ENCODE measurements at regions not wholly inside any gene's neighbourhood (a gene's known extent, or its start where the extent isn't known, plus 50 kb on each side); places are given as distances from the start of the nearest gene placed in this dataset.

GRCh38 chr13:63161219-63161618 is 1745.6 kb upstream of the PCDH20 start:
- no peak for DNase-seq (ENCODE audit: low read depth, low spot score)
- Histone ChIP-seq H3K27me3 (ENCODE audit: insufficient read depth, insufficient read length) (no peaks in the 10 kb centered on the region), H3K36me3 (ENCODE audit: insufficient read depth, insufficient read length, low read length) (no peaks in the 10 kb centered on the region), H3K4me3 (ENCODE audit: insufficient read length, low read depth) (no peak overlapping the region), H3K9ac (ENCODE audit: insufficient read length, low read depth) (no peak overlapping the region), H3K4me1 (ENCODE audit: insufficient read depth, insufficient read length) (no peaks in the 10 kb centered on the region), H3K9me3 (ENCODE audit: insufficient read depth, low read length) (no peaks in the 10 kb centered on the region)
- TF ChIP-seq SUZ12 (IDR thresholded peaks at IDR 0.05; ENCODE audit: extremely low read depth, insufficient read depth, insufficient read length) (no peak), YY1 (IDR thresholded peaks at IDR 0.05; ENCODE audit: insufficient read depth, insufficient read length) (no peak), ZNF274 (IDR thresholded peaks at IDR 0.05; ENCODE audit: low read depth, low read length) (no peak)

GRCh38 chr13:63156816-63157215 is 1741.2 kb upstream of the PCDH20 start:
- Histone ChIP-seq H3K4me3 (ENCODE audit: insufficient read length, low read depth) (no peak overlapping the region), H3K27me3 (ENCODE audit: insufficient read depth, insufficient read length) (no peaks in the 10 kb centered on the region), H3K9me3 (ENCODE audit: insufficient read depth, low read length) (no peaks in the 10 kb centered on the region), H3K36me3 (ENCODE audit: insufficient read depth, insufficient read length, low read length) (no peaks in the 10 kb centered on the region), H3K4me1 (ENCODE audit: insufficient read depth, insufficient read length) (no peaks in the 10 kb centered on the region), H3K9ac (ENCODE audit: insufficient read length, low read depth) (no peak overlapping the region)
- TF ChIP-seq SUZ12 (IDR thresholded peaks at IDR 0.05; ENCODE audit: extremely low read depth, insufficient read depth, insufficient read length) (no peak), ZNF274 (IDR thresholded peaks at IDR 0.05; ENCODE audit: low read depth, low read length) (no peak), YY1 (IDR thresholded peaks at IDR 0.05; ENCODE audit: insufficient read depth, insufficient read length) (no peak)
- no peak for DNase-seq (ENCODE audit: low read depth, low spot score)

GRCh38 chr13:63149375-63149774 is 1733.7 kb upstream of the PCDH20 start:
- Histone ChIP-seq H3K9me3 (ENCODE audit: insufficient read depth, low read length) (no peaks in the 10 kb centered on the region), H3K36me3 (ENCODE audit: insufficient read depth, insufficient read length, low read length) (no peaks in the 10 kb centered on the region), H3K4me3 (ENCODE audit: insufficient read length, low read depth) (no peak overlapping the region), H3K27me3 (ENCODE audit: insufficient read depth, insufficient read length) (no peaks in the 10 kb centered on the region), H3K4me1 (ENCODE audit: insufficient read depth, insufficient read length) (no peaks in the 10 kb centered on the region), H3K9ac (ENCODE audit: insufficient read length, low read depth) (no peak overlapping the region)
- no peak for DNase-seq (ENCODE audit: low read depth, low spot score)
- TF ChIP-seq ZNF274 (IDR thresholded peaks at IDR 0.05; ENCODE audit: low read depth, low read length) (no peak), SUZ12 (IDR thresholded peaks at IDR 0.05; ENCODE audit: extremely low read depth, insufficient read depth, insufficient read length) (no peak), YY1 (IDR thresholded peaks at IDR 0.05; ENCODE audit: insufficient read depth, insufficient read length) (no peak)

DNA sequence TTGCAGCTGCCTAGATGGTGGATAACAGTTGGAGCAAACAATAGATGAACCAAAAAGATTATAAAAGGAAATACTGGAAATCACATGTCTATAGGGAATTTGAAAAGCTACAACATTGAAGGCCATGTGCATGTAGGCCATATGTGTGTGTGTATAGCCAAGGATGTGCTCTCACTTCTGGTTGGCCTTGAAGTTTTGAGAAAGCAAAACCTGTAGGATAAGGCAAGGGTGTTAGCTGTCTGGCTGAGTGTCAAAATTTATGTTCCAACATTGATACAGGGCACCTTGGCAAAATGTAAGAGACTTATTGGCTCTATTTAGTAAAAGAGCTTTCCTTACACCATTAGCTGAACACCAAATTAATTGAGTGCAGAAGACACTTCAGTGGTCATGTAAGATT is 1723.6 kb upstream of the PCDH20 start:
- Histone ChIP-seq H3K9me3 (ENCODE audit: insufficient read depth, low read length) (no peaks in the 10 kb centered on the region), H3K4me1 (ENCODE audit: insufficient read depth, insufficient read length) (no peaks in the 10 kb centered on the region), H3K9ac (ENCODE audit: insufficient read length, low read depth) (no peak overlapping the region), H3K4me3 (ENCODE audit: insufficient read length, low read depth) (no peak overlapping the region), H3K27me3 (ENCODE audit: insufficient read depth, insufficient read length) (no peaks in the 10 kb centered on the region), H3K36me3 (ENCODE audit: insufficient read depth, insufficient read length, low read length) (no peaks in the 10 kb centered on the region)
- DNase-seq (ENCODE audit: low read depth, low spot score), result no peak
- TF ChIP-seq ZNF274 (IDR thresholded peaks at IDR 0.05; ENCODE audit: low read depth, low read length) (no peak), SUZ12 (IDR thresholded peaks at IDR 0.05; ENCODE audit: extremely low read depth, insufficient read depth, insufficient read length) (no peak), YY1 (IDR thresholded peaks at IDR 0.05; ENCODE audit: insufficient read depth, insufficient read length) (no peak)

GRCh38 chr13:63129995-63130394 is 1714.3 kb upstream of the PCDH20 start:
- Histone ChIP-seq H3K9me3 (ENCODE audit: insufficient read depth, low read length) (no peaks in the 10 kb centered on the region), H3K4me1 (ENCODE audit: insufficient read depth, insufficient read length) (no peaks in the 10 kb centered on the region), H3K36me3 (ENCODE audit: insufficient read depth, insufficient read length, low read length) (no peaks in the 10 kb centered on the region), H3K27me3 (ENCODE audit: insufficient read depth, insufficient read length) (no peaks in the 10 kb centered on the region), H3K4me3 (ENCODE audit: insufficient read length, low read depth) (no peak overlapping the region), H3K9ac (ENCODE audit: insufficient read length, low read depth) (no peak overlapping the region)
- TF ChIP-seq SUZ12 (IDR thresholded peaks at IDR 0.05; ENCODE audit: extremely low read depth, insufficient read depth, insufficient read length) (no peak), ZNF274 (IDR thresholded peaks at IDR 0.05; ENCODE audit: low read depth, low read length) (no peak), YY1 (IDR thresholded peaks at IDR 0.05; ENCODE audit: insufficient read depth, insufficient read length) (no peak)
- no peak for DNase-seq (ENCODE audit: low read depth, low spot score)

DNA sequence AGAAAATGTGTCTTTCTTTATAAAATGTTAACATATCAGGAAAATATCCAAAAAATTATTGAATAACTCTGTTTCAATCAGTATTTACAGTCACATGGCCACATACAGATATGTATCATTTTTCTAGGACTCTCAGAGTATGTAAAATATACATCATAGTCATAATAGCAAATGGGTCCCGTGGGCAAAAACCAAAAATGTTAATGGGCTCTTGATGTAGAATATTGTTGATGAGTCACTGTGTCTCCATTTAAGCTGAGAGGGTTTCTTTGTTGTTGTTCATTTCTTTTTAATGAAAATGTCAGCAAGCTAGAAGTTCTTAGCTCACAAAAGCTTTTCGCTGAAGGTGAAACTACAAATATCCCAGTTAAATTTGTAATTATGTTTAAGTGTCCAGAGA is 1713.1 kb upstream of the PCDH20 start:
- no peaks in the 10 kb centered on the region for H3K36me3 ChIP-seq (ENCODE audit: insufficient read depth, insufficient read length, low read length)
- H3K4me1 ChIP-seq (ENCODE audit: insufficient read depth, insufficient read length), result no peaks in the 10 kb centered on the region
- H3K9ac ChIP-seq (ENCODE audit: insufficient read length, low read depth), result no peak overlapping the region
- no peaks in the 10 kb centered on the region for H3K9me3 ChIP-seq (ENCODE audit: insufficient read depth, low read length)
- TF ChIP-seq YY1 (IDR thresholded peaks at IDR 0.05; ENCODE audit: insufficient read depth, insufficient read length) (no peak), SUZ12 (IDR thresholded peaks at IDR 0.05; ENCODE audit: extremely low read depth, insufficient read depth, insufficient read length) (no peak), ZNF274 (IDR thresholded peaks at IDR 0.05; ENCODE audit: low read depth, low read length) (no peak)
- no peaks in the 10 kb centered on the region for H3K27me3 ChIP-seq (ENCODE audit: insufficient read depth, insufficient read length)
- no peak for DNase-seq (ENCODE audit: low read depth, low spot score)
- H3K4me3 ChIP-seq (ENCODE audit: insufficient read length, low read depth), result no peak overlapping the region

GRCh38 chr13:63124863-63125262 is 1709.2 kb upstream of the PCDH20 start:
- DNase-seq (ENCODE audit: low read depth, low spot score), result no peak
- no peaks in the 10 kb centered on the region for H3K36me3 ChIP-seq (ENCODE audit: insufficient read depth, insufficient read length, low read length)
- no peak for TF ChIP-seq SUZ12 (IDR thresholded peaks at IDR 0.05; ENCODE audit: extremely low read depth, insufficient read depth, insufficient read length)
- no peak for TF ChIP-seq ZNF274 (IDR thresholded peaks at IDR 0.05; ENCODE audit: low read depth, low read length)
- TF ChIP-seq YY1 (IDR thresholded peaks at IDR 0.05; ENCODE audit: insufficient read depth, insufficient read length), result no peak
- H3K4me1 ChIP-seq (ENCODE audit: insufficient read depth, insufficient read length), result no peaks in the 10 kb centered on the region
- no peaks in the 10 kb centered on the region for H3K27me3 ChIP-seq (ENCODE audit: insufficient read depth, insufficient read length)
- H3K9me3 ChIP-seq (ENCODE audit: insufficient read depth, low read length), result no peaks in the 10 kb centered on the region
- no peak overlapping the region for H3K4me3 ChIP-seq (ENCODE audit: insufficient read length, low read depth)
- H3K9ac ChIP-seq (ENCODE audit: insufficient read length, low read depth), result no peak overlapping the region

- Histone ChIP-seq H3K36me3 (ENCODE audit: insufficient read depth, insufficient read length, low read length) (no peaks in the 10 kb centered on the region), H3K4me3 (ENCODE audit: insufficient read length, low read depth) (no peak overlapping the region), H3K9ac (ENCODE audit: insufficient read length, low read depth) (no peak overlapping the region), H3K27me3 (ENCODE audit: insufficient read depth, insufficient read length) (no peaks in the 10 kb centered on the region), H3K4me1 (ENCODE audit: insufficient read depth, insufficient read length) (no peaks in the 10 kb centered on the region), H3K9me3 (ENCODE audit: insufficient read depth, low read length) (no peaks in the 10 kb centered on the region)
- DNase-seq (ENCODE audit: low read depth, low spot score), result no peak
- TF ChIP-seq ZNF274 (IDR thresholded peaks at IDR 0.05; ENCODE audit: low read depth, low read length), result no peak
- no peak for TF ChIP-seq SUZ12 (IDR thresholded peaks at IDR 0.05; ENCODE audit: extremely low read depth, insufficient read depth, insufficient read length)
- no peak for TF ChIP-seq YY1 (IDR thresholded peaks at IDR 0.05; ENCODE audit: insufficient read depth, insufficient read length)
Measured at GRCh38 chr13:63120883-63121282, 1705.2 kb upstream of the PCDH20 start.
